22Rv1 (cell line): ENCODE measurements at regions not wholly inside any gene's neighbourhood (a gene's known extent, or its start where the extent isn't known, plus 50 kb on each side); places are given as distances from the start of the nearest gene placed in this dataset.

Experiments
- CTCF ChIP-seq: fragments of 450-650 bp; IDR thresholded peaks from 2 replicates; pipeline ENCODE4 v1.5.1; 2017; ENCODE audit warnings: mild to moderate bottlenecking
- ZFX ChIP-seq: fragments of 450-650 bp; IDR thresholded peaks from 2 replicates; pipeline ENCODE4 v1.6.1; 2017; ENCODE audit warnings: antibody characterized with exemption, borderline replicate concordance

DNA sequence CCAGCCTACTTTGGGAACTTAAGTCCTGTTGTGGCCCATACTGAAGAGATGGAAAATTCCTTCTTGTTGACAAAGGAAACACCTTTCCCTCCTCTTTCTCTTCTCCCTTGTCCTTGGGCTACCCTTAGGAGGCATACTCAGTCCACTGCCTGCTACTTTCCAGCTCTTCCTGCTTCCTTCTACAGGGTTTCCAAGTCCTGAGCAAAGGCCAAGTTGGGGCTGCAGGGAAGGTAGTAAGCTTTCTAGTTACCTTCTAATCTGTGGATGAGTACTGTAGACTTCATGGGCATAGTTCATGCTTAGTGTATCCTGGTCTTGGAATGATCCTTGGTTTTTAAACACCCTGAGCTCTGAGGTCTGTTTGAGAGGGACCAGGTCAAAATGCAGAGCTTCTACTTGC lies 299.2 kb upstream of the MAF start:
- no peak for TF ChIP-seq CTCF
- TF ChIP-seq ZFX, result no peak
